ENCODE measurements at regions not wholly inside any gene's neighbourhood (a gene's known extent, or its start where the extent isn't known, plus 50 kb on each side); places are given as distances from the start of the nearest gene placed in this dataset.
"Not testable (repeated sequence)": the region's sequence is repeated elsewhere in the genome, so short reads cannot be mapped to it uniquely, and the experiment has no call there.

DNA sequence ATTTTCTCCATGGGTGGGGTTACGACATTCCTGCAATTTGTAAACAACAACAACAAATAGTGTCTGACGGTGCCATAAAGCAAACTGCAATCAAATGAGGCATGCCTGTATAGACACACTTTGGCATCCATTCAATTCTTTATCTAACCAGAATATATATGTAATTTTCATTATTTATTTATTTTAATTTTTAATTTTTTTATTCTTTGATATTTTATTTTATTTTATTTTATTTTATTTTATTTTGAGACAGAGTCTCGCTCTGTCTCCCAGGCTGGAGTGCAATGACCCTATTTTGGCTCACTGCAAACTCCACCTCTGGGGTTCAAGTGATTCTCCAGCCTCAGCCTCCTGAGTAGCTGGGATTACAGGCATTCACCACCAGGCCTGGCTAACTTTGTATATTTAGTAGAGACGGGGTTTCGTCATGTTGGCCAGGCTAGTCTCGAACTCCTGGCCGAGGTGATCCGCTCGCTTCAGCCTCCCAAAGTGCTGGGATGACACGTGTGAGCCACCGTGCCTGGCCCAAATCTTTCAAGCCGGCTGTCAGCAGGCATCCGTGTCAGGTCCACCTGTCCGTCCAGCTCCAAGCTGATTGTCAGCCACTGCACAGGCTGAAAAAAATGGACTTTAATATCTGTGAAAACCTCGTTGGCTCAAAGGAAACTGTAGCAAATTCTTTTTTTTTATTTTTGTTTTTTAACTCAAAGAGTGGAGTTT lies 200.8 kb downstream of the ASMT start:
- H3F3A ChIP-seq (ENCODE audit: low read depth), result peaks cover 22% of the 10 kb centered on the region
- H3K4me1 Mint-ChIP-seq, result peaks cover 12% of the 10 kb centered on the region
- no peaks in the 10 kb centered on the region for H3K9me3 ChIP-seq (ENCODE audit: low read depth)
- no peak overlapping the region for H3K4me3 Mint-ChIP-seq
- no peak overlapping the region for H3K4me3 ChIP-seq
- H3K27me3 Mint-ChIP-seq (ENCODE audit: insufficient read depth, low read depth), result peaks cover 7% of the 10 kb centered on the region
- H3K27ac Mint-ChIP-seq, result no peak overlapping the region
- no peak overlapping the region for H2AFZ ChIP-seq (replicated peaks)
- H3K79me2 ChIP-seq (ENCODE audit: low read depth), result no peaks in the 10 kb centered on the region
- H3K27me3 ChIP-seq, result no peaks in the 10 kb centered on the region
- no peak overlapping the region for H3K27ac ChIP-seq
- H3K9ac ChIP-seq, result no peak overlapping the region
- DNase-seq (ENCODE audit: low spot score), result no peak
- H4K20me1 ChIP-seq (ENCODE audit: low read depth), result no peaks in the 10 kb centered on the region
- H3K36me3 Mint-ChIP-seq, result peaks cover 4% of the 10 kb centered on the region
- H3K9me3 Mint-ChIP-seq, result peaks cover 15% of the 10 kb centered on the region
- no peak overlapping the region for H3K4me2 ChIP-seq
- TF ChIP-seq EZH2phosphoT487 (IDR thresholded peaks at IDR 0.05), result no peak
- TF ChIP-seq EZH2 (IDR thresholded peaks at IDR 0.05), result no peak
- TF ChIP-seq CTCF (IDR thresholded peaks at IDR 0.05), result no peak
- H3K36me3 ChIP-seq, result no peaks in the 10 kb centered on the region
- no peaks in the 10 kb centered on the region for H3K4me1 ChIP-seq

DNA sequence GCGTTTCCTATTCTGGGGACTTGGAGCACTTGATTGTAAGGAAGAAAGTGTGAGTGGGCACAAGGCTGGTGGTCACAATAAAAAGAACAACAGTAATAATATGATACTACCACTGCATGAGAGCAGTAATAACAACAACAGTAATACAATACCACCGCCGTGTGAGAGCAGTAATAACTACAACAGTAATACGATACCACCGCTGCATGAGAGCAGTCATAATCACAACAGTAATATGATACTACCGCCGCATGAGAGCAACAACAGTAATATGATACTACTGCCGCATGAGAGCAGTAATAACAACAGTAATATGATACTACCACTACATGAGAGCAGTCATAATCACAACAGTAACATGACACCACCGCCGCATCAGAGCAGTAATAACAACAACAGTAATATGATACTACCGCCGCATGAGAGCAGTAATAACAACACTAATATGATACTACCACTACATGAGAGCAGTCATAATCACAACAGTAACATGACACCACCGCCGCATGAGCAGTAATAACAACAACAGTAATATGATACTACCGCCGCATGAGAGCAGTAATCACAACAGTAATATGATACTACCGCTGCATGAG lies 201.6 kb downstream of the ASMT start:
- not testable (repeated sequence) for H3K4me3 Mint-ChIP-seq; H4K20me1 ChIP-seq (ENCODE audit: low read depth); H3K27me3 ChIP-seq; DNase-seq (ENCODE audit: low spot score); H3K36me3 Mint-ChIP-seq; H3K27me3 Mint-ChIP-seq (ENCODE audit: insufficient read depth, low read depth); H3K27ac ChIP-seq; H3K4me2 ChIP-seq; H3K4me3 ChIP-seq; H3K79me2 ChIP-seq (ENCODE audit: low read depth); H2AFZ ChIP-seq (replicated peaks); H3K27ac Mint-ChIP-seq; H3K36me3 ChIP-seq; H3K4me1 ChIP-seq; H3K9me3 ChIP-seq (ENCODE audit: low read depth); H3K9ac ChIP-seq
- peaks cover 13% of the 10 kb centered on the region for H3K9me3 Mint-ChIP-seq
- H3F3A ChIP-seq (ENCODE audit: low read depth), result peaks cover 22% of the 10 kb centered on the region
- peaks cover 12% of the 10 kb centered on the region for H3K4me1 Mint-ChIP-seq

DNA sequence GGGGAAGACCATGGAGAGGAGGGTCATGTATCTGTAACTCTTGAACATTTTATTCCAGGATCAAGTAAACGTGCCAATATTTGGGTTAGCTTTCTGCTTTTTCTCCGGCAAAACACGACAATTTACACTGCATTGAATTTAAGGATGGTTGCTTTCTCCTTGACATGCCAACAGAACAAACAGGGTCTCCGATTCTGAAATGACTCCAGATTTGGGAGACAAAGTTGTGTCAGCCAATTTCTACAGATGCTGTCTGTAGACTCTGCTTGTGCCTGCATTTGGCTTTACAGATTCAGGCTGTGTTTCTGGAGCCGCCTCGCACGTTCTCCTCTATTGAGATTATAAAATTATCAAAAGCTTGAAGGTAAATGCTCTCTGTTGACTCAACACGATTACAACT lies 207.0 kb downstream of the ASMT start:
- H3K36me3 Mint-ChIP-seq, result no peaks in the 10 kb centered on the region
- Histone ChIP-seq H3K4me3 (no peak overlapping the region), H3K4me1 (no peaks in the 10 kb centered on the region), H3K4me2 (no peak overlapping the region), H3K27ac (no peak overlapping the region), H3K27me3 (no peaks in the 10 kb centered on the region), H3K79me2 (ENCODE audit: low read depth) (no peaks in the 10 kb centered on the region), H4K20me1 (ENCODE audit: low read depth) (no peaks in the 10 kb centered on the region), H3K9ac (no peak overlapping the region), H2AFZ (replicated peaks) (no peak overlapping the region), H3K36me3 (no peaks in the 10 kb centered on the region), H3K9me3 (ENCODE audit: low read depth) (no peaks in the 10 kb centered on the region), H3F3A (ENCODE audit: low read depth) (peaks cover 12% of the 10 kb centered on the region)
- H3K9me3 Mint-ChIP-seq, result peaks cover 2% of the 10 kb centered on the region
- no peak overlapping the region for H3K4me3 Mint-ChIP-seq
- DNase-seq (ENCODE audit: low spot score), result no peak
- H3K27me3 Mint-ChIP-seq (ENCODE audit: insufficient read depth, low read depth), result peaks cover 7% of the 10 kb centered on the region
- H3K27ac Mint-ChIP-seq, result no peak overlapping the region
- no peaks in the 10 kb centered on the region for H3K4me1 Mint-ChIP-seq
- TF ChIP-seq EZH2phosphoT487 (IDR thresholded peaks at IDR 0.05) (no peak), EZH2 (IDR thresholded peaks at IDR 0.05) (no peak), CTCF (IDR thresholded peaks at IDR 0.05) (no peak)

- Mint-ChIP-seq H3K36me3 (no peaks in the 10 kb centered on the region), H3K27me3 (ENCODE audit: insufficient read depth, low read depth) (peaks cover 10% of the 10 kb centered on the region), H3K9me3 (peaks cover 2% of the 10 kb centered on the region), H3K4me3 (no peak overlapping the region), H3K4me1 (no peaks in the 10 kb centered on the region), H3K27ac (peak overlapping the region; percentile 3)
- Histone ChIP-seq H3K4me2 (no peak overlapping the region), H3F3A (ENCODE audit: low read depth) (no peaks in the 10 kb centered on the region), H4K20me1 (ENCODE audit: low read depth) (no peaks in the 10 kb centered on the region), H3K36me3 (no peaks in the 10 kb centered on the region), H2AFZ (replicated peaks) (no peak overlapping the region), H3K27me3 (no peaks in the 10 kb centered on the region), H3K9me3 (ENCODE audit: low read depth) (no peaks in the 10 kb centered on the region), H3K79me2 (ENCODE audit: low read depth) (no peaks in the 10 kb centered on the region), H3K4me3 (no peak overlapping the region), H3K9ac (no peak overlapping the region), H3K4me1 (no peaks in the 10 kb centered on the region), H3K27ac (no peak overlapping the region)
- TF ChIP-seq CTCF (IDR thresholded peaks at IDR 0.05), result no peak
- no peak for TF ChIP-seq EZH2 (IDR thresholded peaks at IDR 0.05)
- no peak for TF ChIP-seq EZH2phosphoT487 (IDR thresholded peaks at IDR 0.05)
- no peak for DNase-seq (ENCODE audit: low spot score)
Measured at GRCh38 chrX:1824855-1825254, 210.0 kb downstream of the ASMT start.

All from neural progenitor cell (in vitro differentiated cells).